HG03095 (cell line): ENCODE measurements at regions not wholly inside any gene's neighbourhood (a gene's known extent, or its start where the extent isn't known, plus 50 kb on each side); places are given as distances from the start of the nearest gene placed in this dataset.

Source experiments
- ATAC-seq: cut with Tn5 transposase; IDR thresholded peaks from one replicate; pipeline ENCODE4 v1.9.1; 2021; ENCODE audit warnings: moderate library complexity; ENCODE audit not compliant: unreplicated experiment

- no peak for ATAC-seq
Observed at GRCh38 chr21:43304621-43305335, 122.2 kb downstream of the SIK1 start.

GRCh38 chr21:43304206-43304605 is 122.7 kb downstream of the SIK1 start:
- ATAC-seq, result no peak

GRCh38 chr21:43303275-43304178 is 123.4 kb downstream of the SIK1 start:
- ATAC-seq, result no peak

GRCh38 chr21:43302769-43303168 is 124.2 kb downstream of the SIK1 start:
- ATAC-seq, result no peak

GRCh38 chr21:43302062-43302700 is 124.8 kb downstream of the SIK1 start:
- ATAC-seq, result no peak

- ATAC-seq, result no peak
Observed at GRCh38 chr21:43301409-43302061, 125.4 kb downstream of the SIK1 start.

- ATAC-seq, result no peak
Observed at GRCh38 chr21:43300496-43301408, 126.2 kb downstream of the SIK1 start.

GRCh38 chr21:43299441-43300277 is 127.3 kb downstream of the SIK1 start:
- ATAC-seq, result no peak

GRCh38 chr21:43298546-43299440 is 128.1 kb downstream of the SIK1 start:
- ATAC-seq, result no peak

GRCh38 chr21:43297989-43298388 is 128.9 kb downstream of the SIK1 start:
- no peak for ATAC-seq

GRCh38 chr21:43297391-43297981 is 128.7 kb downstream of the CRYAA start:
- ATAC-seq, result no peak

- ATAC-seq, result no peak
Observed at GRCh38 chr21:43295066-43295958, 126.5 kb downstream of the CRYAA start.

- no peak for ATAC-seq
Observed at GRCh38 chr21:43294194-43294902, 125.5 kb downstream of the CRYAA start.

- ATAC-seq, result no peak
Observed at GRCh38 chr21:43292866-43293142, 124.0 kb downstream of the CRYAA start.

GRCh38 chr21:43292041-43292865 is 123.4 kb downstream of the CRYAA start:
- ATAC-seq, result no peak
